ENCODE measurements at regions not wholly inside any gene's neighbourhood (a gene's known extent, or its start where the extent isn't known, plus 50 kb on each side); places are given as distances from the start of the nearest gene placed in this dataset.
"Not testable (repeated sequence)": the region's sequence is repeated elsewhere in the genome, so short reads cannot be mapped to it uniquely, and the experiment has no call there.

- Histone ChIP-seq H3K36me3 (no peaks in the 10 kb centered on the region), H3K27me3 (no peaks in the 10 kb centered on the region), H3K4me1 (no peaks in the 10 kb centered on the region), H3K4me3 (no peak overlapping the region), H3K27ac (no peak overlapping the region), H3K9me3 (no peaks in the 10 kb centered on the region)
- no peak for DNase-seq (ENCODE audit: low spot score)
- TF ChIP-seq CTCF (IDR thresholded peaks at IDR 0.05) = no peak
These were observed 79.9 kb downstream of the RBMXL2 start for GRCh38 chr11:7168741-7168990.

- Histone ChIP-seq H3K36me3 (no peaks in the 10 kb centered on the region), H3K27me3 (no peaks in the 10 kb centered on the region), H3K4me3 (no peak overlapping the region), H3K4me1 (no peaks in the 10 kb centered on the region), H3K27ac (no peak overlapping the region), H3K9me3 (no peaks in the 10 kb centered on the region)
- no peak for TF ChIP-seq CTCF (IDR thresholded peaks at IDR 0.05)
- no peak for DNase-seq (ENCODE audit: low spot score)
These were observed 81.3 kb upstream of the SYT9 start for GRCh38 chr11:7170431-7170830.

GRCh38 chr11:7175007-7175406, 76.7 kb upstream of the SYT9 start:
- H3K9me3 ChIP-seq = no peaks in the 10 kb centered on the region

GRCh38 chr11:7186190-7186589, 65.5 kb upstream of the SYT9 start:
- no peak for TF ChIP-seq CTCF (IDR thresholded peaks at IDR 0.05)
- Histone ChIP-seq H3K4me1 (no peaks in the 10 kb centered on the region), H3K9me3 (peaks cover 0 to 3% of the 10 kb centered on the region in 2 donors), H3K27me3 (no peaks in the 10 kb centered on the region), H3K27ac (no peak overlapping the region), H3K36me3 (no peaks in the 10 kb centered on the region), H3K4me3 (no peak overlapping the region)
- no peak for DNase-seq (ENCODE audit: low spot score)

More at GRCh38 chr11:7175007-7175406, 76.7 kb upstream of the SYT9 start:
- no peak overlapping the region for H3K4me3 ChIP-seq
- H3K27me3 ChIP-seq = no peaks in the 10 kb centered on the region
- H3K4me1 ChIP-seq = no peaks in the 10 kb centered on the region
- DNase-seq (ENCODE audit: low spot score) = no peak
- H3K36me3 ChIP-seq = no peaks in the 10 kb centered on the region
- no peak for TF ChIP-seq CTCF (IDR thresholded peaks at IDR 0.05)
- H3K27ac ChIP-seq = no peak overlapping the region

- no peaks in the 10 kb centered on the region for H3K36me3 ChIP-seq
- no peak overlapping the region for H3K27ac ChIP-seq
- no peaks in the 10 kb centered on the region for H3K27me3 ChIP-seq
- no peak overlapping the region for H3K4me3 ChIP-seq
- TF ChIP-seq CTCF (IDR thresholded peaks at IDR 0.05) = no peak
- H3K9me3 ChIP-seq = peaks cover 0 to 3% of the 10 kb centered on the region in 2 donors
- H3K4me1 ChIP-seq = no peaks in the 10 kb centered on the region
- DNase-seq (ENCODE audit: low spot score) = no peak
These were observed 65.0 kb upstream of the SYT9 start for GRCh38 chr11:7186676-7187075.

GRCh38 chr11:7192785-7193184, 58.9 kb upstream of the SYT9 start:
- not testable (repeated sequence) for H3K36me3 ChIP-seq; H3K4me1 ChIP-seq; H3K27ac ChIP-seq; H3K27me3 ChIP-seq; H3K9me3 ChIP-seq; DNase-seq (ENCODE audit: low spot score); H3K4me3 ChIP-seq
